Mucosa of descending colon (tissue), 3 donors: ENCODE measurements at regions not wholly inside any gene's neighbourhood (a gene's known extent, or its start where the extent isn't known, plus 50 kb on each side); places are given as distances from the start of the nearest gene placed in this dataset.

ENCODE experiments used
- ATAC-seq: fragments of 200-7000 bp; cut with Tn5 transposase; one replicate; pipeline ENCODE4 v1.9.1; 2020; ENCODE audit warnings: mild to moderate bottlenecking, moderate library complexity
- DNase-seq, 3 donors: peaks; one replicate each; pipeline ENCODE4 v3.0.0-alpha.2; 2020
- H3K36me3 ChIP-seq: fragments of 200-600 bp; one replicate; pipeline ENCODE4 v1.8.0; 2021; ENCODE audit warnings: low read depth, mild to moderate bottlenecking
- H3K4me1 ChIP-seq: fragments of 200-600 bp; one replicate; pipeline ENCODE4 v1.8.0; 2021; ENCODE audit warnings: low read depth, mild to moderate bottlenecking
- H3K4me3 ChIP-seq: fragments of 200-600 bp; one replicate; pipeline ENCODE4 v1.8.0; 2021; ENCODE audit warnings: mild to moderate bottlenecking
- H3K9me3 ChIP-seq: fragments of 200-600 bp; one replicate; pipeline ENCODE4 v1.8.0; 2021; ENCODE audit warnings: mild to moderate bottlenecking
- CTCF ChIP-seq: fragments of 200-600 bp; IDR thresholded peaks from one replicate; pipeline ENCODE4 v1.8.0; 2022; ENCODE audit warnings: antibody characterized with exemption, mild to moderate bottlenecking
- intact Hi-C, 2 donors: fragments of 100-400 bp; cut with DNase I in 1 of 2; cut with micrococcal nuclease in 1 of 2; formaldehyde crosslinking; loops; one replicate each; pipeline versions ENCODE4 v1.11.0 to v1.11.1; 2022; cut with DNase I, micrococcal nuclease
- donor health status: DM: no; HTN: no; CAD: no; lungs with moderate emphysema.
- donor health status: DM: no; HTN: no; CAD: no.
- donor health status: DM: no; HTN: yes; CAD: no.

DNA sequence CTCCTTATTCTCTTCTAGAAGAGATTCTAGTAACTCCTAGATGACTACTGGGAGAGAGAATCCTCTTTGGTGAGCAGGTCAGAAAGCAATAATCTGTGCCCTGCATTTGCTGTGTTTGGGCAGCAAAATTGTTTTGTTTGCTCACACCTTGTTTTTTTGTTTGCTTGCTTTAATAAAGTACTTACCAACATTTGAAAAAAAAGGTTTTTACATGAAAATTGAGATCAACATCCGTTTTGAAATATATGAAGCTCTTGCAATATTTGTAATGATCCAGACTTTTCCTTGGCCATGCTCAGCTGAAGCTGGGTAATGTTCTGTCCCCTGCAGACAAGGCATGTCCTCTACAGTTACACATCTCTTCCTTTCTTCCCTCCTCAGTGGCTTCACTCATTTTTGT lies 62.2 kb downstream of the DIPK2A start:
- H3K36me3 ChIP-seq, result no peaks in the 10 kb centered on the region
- intact Hi-C loops, result no loop called here
- ATAC-seq (no peak), DNase-seq (no peak)
- no peak for TF ChIP-seq CTCF
- no peaks in the 10 kb centered on the region for H3K9me3 ChIP-seq
- no peak overlapping the region for H3K4me3 ChIP-seq
- H3K4me1 ChIP-seq, result no peaks in the 10 kb centered on the region

DNA sequence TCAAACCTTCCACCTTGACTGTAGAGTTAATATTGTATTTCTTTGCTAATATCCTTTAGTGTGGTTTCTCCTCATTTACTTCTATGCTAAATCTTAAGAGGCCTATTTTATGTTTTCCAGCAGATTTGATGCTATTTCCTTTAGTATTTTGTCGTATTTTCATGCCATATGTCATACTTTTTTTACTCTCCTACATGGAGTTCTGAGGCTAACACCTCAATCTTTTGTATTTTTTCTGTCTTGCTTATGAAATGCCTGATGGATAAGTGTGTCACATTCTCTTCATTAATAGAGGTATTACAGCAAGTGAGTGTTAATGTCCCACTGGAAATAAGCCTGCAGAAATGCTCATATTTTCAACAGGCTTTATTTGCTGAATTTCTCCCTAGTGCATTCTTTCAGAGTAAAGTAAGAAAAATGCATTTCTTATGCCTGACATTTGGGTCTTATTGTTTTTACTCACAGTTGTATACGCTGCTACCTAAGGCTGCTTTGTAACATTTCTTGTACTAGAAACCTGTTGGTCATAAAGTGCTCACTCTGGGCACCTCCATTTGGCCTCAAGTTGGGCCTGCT lies 63.2 kb downstream of the DIPK2A start:
- DNase-seq (no peak), ATAC-seq (no peak)
- intact Hi-C loops, result no loop called here
- Histone ChIP-seq H3K9me3 (no peaks in the 10 kb centered on the region), H3K4me3 (no peak overlapping the region), H3K36me3 (no peaks in the 10 kb centered on the region), H3K4me1 (no peaks in the 10 kb centered on the region)
- TF ChIP-seq CTCF, result no peak

DNA sequence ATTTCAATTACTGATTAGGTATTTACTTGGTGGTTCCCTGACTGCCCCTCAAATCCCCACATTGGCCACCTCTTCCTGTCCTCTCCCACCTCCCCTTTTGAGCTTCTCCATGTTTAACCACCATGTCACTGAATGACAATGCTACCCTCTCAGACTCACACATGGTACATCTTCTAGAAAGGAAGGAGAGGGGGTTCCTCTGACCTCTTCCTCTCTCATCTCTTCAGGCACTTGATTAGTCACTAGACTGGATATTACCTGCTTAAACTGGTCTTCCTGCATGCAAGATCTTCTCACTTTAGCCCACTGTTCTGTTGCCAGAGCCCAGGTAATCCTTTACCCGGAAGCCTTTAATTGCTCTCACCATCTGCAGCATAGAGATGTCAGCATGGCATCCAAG lies 64.9 kb downstream of the DIPK2A start:
- Histone ChIP-seq H3K36me3 (no peaks in the 10 kb centered on the region), H3K4me1 (no peaks in the 10 kb centered on the region), H3K9me3 (no peaks in the 10 kb centered on the region), H3K4me3 (no peak overlapping the region)
- DNase-seq (no peak), ATAC-seq (no peak)
- intact Hi-C loops, result no loop called here
- no peak for TF ChIP-seq CTCF

DNA sequence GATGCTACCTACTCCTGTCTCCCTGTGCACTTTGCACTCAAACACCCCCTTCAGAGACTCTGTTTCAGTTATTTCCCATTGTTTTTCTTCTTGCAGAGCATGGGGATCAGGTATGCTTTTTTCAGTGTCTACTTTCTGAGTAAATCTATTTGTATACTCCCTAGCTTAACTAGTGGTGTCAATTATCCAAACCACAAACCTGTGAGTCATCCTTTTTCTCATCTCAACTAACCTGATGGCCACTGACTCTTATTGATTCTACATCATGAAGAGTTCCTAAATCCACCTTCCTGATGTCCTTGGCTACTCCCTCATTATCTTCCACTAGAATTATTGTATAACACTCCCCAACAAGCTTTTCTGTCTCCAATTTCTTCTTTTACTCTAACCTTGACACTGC lies 68.0 kb downstream of the DIPK2A start:
- no peak for DNase-seq
- intact Hi-C loops, result no loop called here
- ATAC-seq, result no peak
- TF ChIP-seq CTCF, result no peak
- Histone ChIP-seq H3K4me1 (no peaks in the 10 kb centered on the region), H3K9me3 (no peaks in the 10 kb centered on the region), H3K36me3 (no peaks in the 10 kb centered on the region), H3K4me3 (no peak overlapping the region)

DNA sequence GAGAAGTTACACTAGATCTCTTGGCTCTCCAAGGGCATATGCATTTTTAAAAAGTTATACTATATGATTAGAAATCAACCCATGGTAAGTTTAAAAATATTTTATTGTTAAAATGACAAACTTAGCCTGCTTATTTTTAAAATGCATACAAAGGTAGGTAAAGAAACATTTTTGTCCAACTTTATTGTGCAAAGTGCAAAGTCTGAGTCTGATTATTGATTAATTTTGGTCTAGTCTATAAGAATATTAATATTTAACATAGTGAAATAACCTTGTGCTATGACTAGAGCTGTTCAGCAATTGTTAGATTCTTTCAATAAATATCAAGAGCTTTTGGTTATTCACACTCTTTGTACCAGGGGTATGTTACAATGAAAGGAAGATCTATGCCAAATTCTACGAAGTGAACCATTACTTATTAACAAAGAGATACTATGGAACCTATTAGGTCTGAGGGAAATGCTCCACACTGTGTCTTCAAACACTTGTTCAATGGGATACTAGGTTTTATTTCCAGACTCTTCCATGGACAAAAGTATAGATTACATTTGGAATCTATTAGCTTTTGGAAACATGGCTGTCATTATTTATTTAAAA lies 70.4 kb downstream of the DIPK2A start:
- H3K4me1 ChIP-seq, result no peaks in the 10 kb centered on the region
- H3K4me3 ChIP-seq, result no peak overlapping the region
- no peaks in the 10 kb centered on the region for H3K36me3 ChIP-seq
- no peak for TF ChIP-seq CTCF
- H3K9me3 ChIP-seq, result no peaks in the 10 kb centered on the region
- DNase-seq (no peak), ATAC-seq (no peak)
- intact Hi-C loops, result no loop called here

DNA sequence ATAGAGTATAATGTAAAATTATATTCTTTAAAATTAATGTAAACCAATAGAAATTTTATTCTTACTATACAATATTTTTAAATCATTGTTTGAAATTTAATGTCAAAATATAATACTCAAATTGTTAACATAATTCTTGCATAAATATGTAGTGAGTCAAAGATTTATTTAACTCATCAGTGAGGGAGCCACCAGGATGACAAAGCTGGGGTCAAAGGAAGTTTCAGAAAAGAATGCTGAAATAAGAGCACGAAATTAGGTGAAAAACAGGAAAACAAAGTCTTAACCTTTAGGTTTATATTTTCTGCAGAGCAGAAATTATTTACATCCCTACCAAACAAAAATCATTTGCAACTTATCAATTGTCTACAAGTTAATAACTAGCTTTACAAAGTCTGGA lies 74.1 kb downstream of the DIPK2A start:
- Histone ChIP-seq H3K4me3 (no peak overlapping the region), H3K4me1 (no peaks in the 10 kb centered on the region), H3K36me3 (no peaks in the 10 kb centered on the region), H3K9me3 (no peaks in the 10 kb centered on the region)
- no peak for TF ChIP-seq CTCF
- DNase-seq, result no peak
- ATAC-seq, result no peak
- intact Hi-C loops, result no loop called here
